ENCODE measurements at regions not wholly inside any gene's neighbourhood (a gene's known extent, or its start where the extent isn't known, plus 50 kb on each side); places are given as distances from the start of the nearest gene placed in this dataset.

- Histone ChIP-seq H3K27me3 (replicated peaks; ENCODE audit: control insufficient read depth, insufficient read depth, low read length) (no peaks in the 10 kb centered on the region), H3K4me3 (replicated peaks; ENCODE audit: low read depth, low read length) (no peak overlapping the region), H3K36me3 (ENCODE audit: control insufficient read depth, insufficient read depth, low read length) (no peaks in the 10 kb centered on the region)
- DNase-seq (ENCODE audit: extremely low read depth, insufficient read length): no peak
- TF ChIP-seq, protein P1, sequence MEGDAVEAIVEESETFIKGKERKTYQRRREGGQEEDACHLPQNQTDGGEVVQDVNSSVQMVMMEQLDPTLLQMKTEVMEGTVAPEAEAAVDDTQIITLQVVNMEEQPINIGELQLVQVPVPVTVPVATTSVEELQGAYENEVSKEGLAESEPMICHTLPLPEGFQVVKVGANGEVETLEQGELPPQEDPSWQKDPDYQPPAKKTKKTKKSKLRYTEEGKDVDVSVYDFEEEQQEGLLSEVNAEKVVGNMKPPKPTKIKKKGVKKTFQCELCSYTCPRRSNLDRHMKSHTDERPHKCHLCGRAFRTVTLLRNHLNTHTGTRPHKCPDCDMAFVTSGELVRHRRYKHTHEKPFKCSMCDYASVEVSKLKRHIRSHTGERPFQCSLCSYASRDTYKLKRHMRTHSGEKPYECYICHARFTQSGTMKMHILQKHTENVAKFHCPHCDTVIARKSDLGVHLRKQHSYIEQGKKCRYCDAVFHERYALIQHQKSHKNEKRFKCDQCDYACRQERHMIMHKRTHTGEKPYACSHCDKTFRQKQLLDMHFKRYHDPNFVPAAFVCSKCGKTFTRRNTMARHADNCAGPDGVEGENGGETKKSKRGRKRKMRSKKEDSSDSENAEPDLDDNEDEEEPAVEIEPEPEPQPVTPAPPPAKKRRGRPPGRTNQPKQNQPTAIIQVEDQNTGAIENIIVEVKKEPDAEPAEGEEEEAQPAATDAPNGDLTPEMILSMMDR (IDR thresholded peaks at IDR 0.05; ENCODE audit: insufficient read depth, low read length, poor library complexity, severe bottlenecking): no peak
Observed at GRCh38 chr4:176843710-176844109, 51.0 kb upstream of the VEGFC start.

- Histone ChIP-seq H3K27me3 (replicated peaks; ENCODE audit: control insufficient read depth, insufficient read depth, low read length) (no peaks in the 10 kb centered on the region), H3K36me3 (ENCODE audit: control insufficient read depth, insufficient read depth, low read length) (no peaks in the 10 kb centered on the region), H3K4me3 (replicated peaks; ENCODE audit: low read depth, low read length) (no peak overlapping the region)
- TF ChIP-seq, protein P1 (IDR thresholded peaks at IDR 0.05; ENCODE audit: insufficient read depth, low read length, poor library complexity, severe bottlenecking): no peak
- DNase-seq (ENCODE audit: extremely low read depth, insufficient read length): no peak
Observed at GRCh38 chr4:176844448-176844847, 51.7 kb upstream of the VEGFC start.

DNA sequence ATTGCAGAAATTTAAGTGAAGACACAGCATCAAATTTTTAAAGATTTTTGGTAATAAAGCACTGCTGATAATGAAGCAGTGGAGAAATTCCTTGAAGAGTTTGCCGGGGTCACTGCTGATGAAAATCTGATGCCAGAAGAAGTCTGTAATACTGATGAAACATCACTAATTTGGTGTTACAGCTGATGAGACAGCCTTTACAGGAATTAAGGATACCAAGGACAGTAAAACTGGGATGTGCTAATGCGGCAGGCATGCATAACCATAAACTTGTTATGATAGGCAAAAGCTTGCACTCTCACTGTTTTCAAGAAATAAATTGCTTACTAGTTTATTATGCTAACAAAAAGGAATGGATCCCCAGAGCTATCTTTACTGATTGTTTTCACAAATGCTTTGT lies 52.9 kb upstream of the VEGFC start:
- DNase-seq (ENCODE audit: extremely low read depth, insufficient read length): no peak
- Histone ChIP-seq H3K4me3 (replicated peaks; ENCODE audit: low read depth, low read length) (no peak overlapping the region), H3K27me3 (replicated peaks; ENCODE audit: control insufficient read depth, insufficient read depth, low read length) (no peaks in the 10 kb centered on the region), H3K36me3 (ENCODE audit: control insufficient read depth, insufficient read depth, low read length) (no peaks in the 10 kb centered on the region)
- TF ChIP-seq, protein P1 (IDR thresholded peaks at IDR 0.05; ENCODE audit: insufficient read depth, low read length, poor library complexity, severe bottlenecking): no peak

GRCh38 chr4:176849076-176849475 lies 56.4 kb upstream of the VEGFC start:
- TF ChIP-seq, protein P1 (IDR thresholded peaks at IDR 0.05; ENCODE audit: insufficient read depth, low read length, poor library complexity, severe bottlenecking): no peak
- H3K4me3 ChIP-seq (replicated peaks; ENCODE audit: low read depth, low read length): no peak overlapping the region
- DNase-seq (ENCODE audit: extremely low read depth, insufficient read length): no peak
- H3K36me3 ChIP-seq (ENCODE audit: control insufficient read depth, insufficient read depth, low read length): no peaks in the 10 kb centered on the region
- H3K27me3 ChIP-seq (replicated peaks; ENCODE audit: control insufficient read depth, insufficient read depth, low read length): no peaks in the 10 kb centered on the region

GRCh38 chr4:176850436-176850835 lies 57.7 kb upstream of the VEGFC start:
- Histone ChIP-seq H3K4me3 (replicated peaks; ENCODE audit: low read depth, low read length) (no peak overlapping the region), H3K36me3 (ENCODE audit: control insufficient read depth, insufficient read depth, low read length) (no peaks in the 10 kb centered on the region), H3K27me3 (replicated peaks; ENCODE audit: control insufficient read depth, insufficient read depth, low read length) (no peaks in the 10 kb centered on the region)
- TF ChIP-seq, protein P1 (IDR thresholded peaks at IDR 0.05; ENCODE audit: insufficient read depth, low read length, poor library complexity, severe bottlenecking): no peak
- no peak for DNase-seq (ENCODE audit: extremely low read depth, insufficient read length)

GRCh38 chr4:176856421-176856820 lies 63.7 kb upstream of the VEGFC start:
- DNase-seq (ENCODE audit: extremely low read depth, insufficient read length): no peak
- TF ChIP-seq, protein P1 (IDR thresholded peaks at IDR 0.05; ENCODE audit: insufficient read depth, low read length, poor library complexity, severe bottlenecking): no peak
- H3K27me3 ChIP-seq (replicated peaks; ENCODE audit: control insufficient read depth, insufficient read depth, low read length): no peaks in the 10 kb centered on the region
- H3K36me3 ChIP-seq (ENCODE audit: control insufficient read depth, insufficient read depth, low read length): no peaks in the 10 kb centered on the region
- H3K4me3 ChIP-seq (replicated peaks; ENCODE audit: low read depth, low read length): no peak overlapping the region
